ENCODE measurements at regions not wholly inside any gene's neighbourhood (a gene's known extent, or its start where the extent isn't known, plus 50 kb on each side); places are given as distances from the start of the nearest gene placed in this dataset.

DNA sequence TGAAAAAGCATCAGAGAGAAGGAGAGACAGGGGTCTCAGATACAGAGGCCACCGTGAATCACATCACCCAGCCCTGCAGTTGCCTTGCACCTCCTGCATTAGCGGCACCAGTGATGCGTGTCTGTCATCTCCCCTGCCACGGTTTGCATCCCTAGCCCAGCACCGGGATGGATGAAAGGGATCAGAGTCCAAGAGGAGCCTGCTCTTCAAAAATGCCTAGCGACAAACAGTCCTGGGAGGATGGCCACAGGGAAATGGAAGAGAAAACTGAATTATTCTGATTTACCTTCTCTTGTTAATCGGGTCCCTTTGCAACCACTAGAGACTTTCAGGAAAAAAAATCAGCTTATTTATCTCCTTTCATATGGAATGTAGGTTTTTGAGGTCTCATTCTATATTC is 495.6 kb upstream of the KIRREL3 start:
- H4K20me1 ChIP-seq (replicated peaks; ENCODE audit: insufficient read depth), result no peaks in the 10 kb centered on the region
- no peak overlapping the region for H3K27ac ChIP-seq (ENCODE audit: low read depth)
- H3K9me2 ChIP-seq (ENCODE audit: insufficient read depth), result 0 out of 2 replicates have a peak, but pooled peaks cover 5% of the 10 kb centered on the region
- no peaks in the 10 kb centered on the region for H3K36me3 ChIP-seq (ENCODE audit: insufficient read depth)
- H3K4me3 ChIP-seq, result no peak overlapping the region
- H3K4me2 ChIP-seq, result no peak overlapping the region
- Mint-ChIP-seq H3K4me3 (no peak overlapping the region), H3K9me3 (peaks cover 13% of the 10 kb centered on the region), H3K4me1 (peaks cover 3% of the 10 kb centered on the region; the same call in 1 of the 3 replicates), H3K27ac (no peak overlapping the region), H3K27me3 (ENCODE audit: insufficient read depth, low read depth, poor library complexity) (peaks cover 3% of the 10 kb centered on the region), H3K36me3 (ENCODE audit: low read depth) (peaks cover 5% of the 10 kb centered on the region; the same call in 2 of the 3 replicates)
- no peak for TF ChIP-seq ZNF114 (CRISPR knock-in tag; IDR thresholded peaks at IDR 0.05)
- no peak for TF ChIP-seq EZH2 (IDR thresholded peaks at IDR 0.05; ENCODE audit: low read depth, unreplicated experiment)
- TF ChIP-seq ZNF331 (CRISPR knock-in tag; IDR thresholded peaks at IDR 0.05; ENCODE audit: low read depth), result no peak
- TF ChIP-seq, protein P1, sequence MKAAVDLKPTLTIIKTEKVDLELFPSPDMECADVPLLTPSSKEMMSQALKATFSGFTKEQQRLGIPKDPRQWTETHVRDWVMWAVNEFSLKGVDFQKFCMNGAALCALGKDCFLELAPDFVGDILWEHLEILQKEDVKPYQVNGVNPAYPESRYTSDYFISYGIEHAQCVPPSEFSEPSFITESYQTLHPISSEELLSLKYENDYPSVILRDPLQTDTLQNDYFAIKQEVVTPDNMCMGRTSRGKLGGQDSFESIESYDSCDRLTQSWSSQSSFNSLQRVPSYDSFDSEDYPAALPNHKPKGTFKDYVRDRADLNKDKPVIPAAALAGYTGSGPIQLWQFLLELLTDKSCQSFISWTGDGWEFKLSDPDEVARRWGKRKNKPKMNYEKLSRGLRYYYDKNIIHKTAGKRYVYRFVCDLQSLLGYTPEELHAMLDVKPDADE (IDR thresholded peaks at IDR 0.05), result no peak
- TF ChIP-seq POLR2AphosphoS5 (IDR thresholded peaks at IDR 0.05; ENCODE audit: low read depth), result no peak
- no peak for TF ChIP-seq JUNB (IDR thresholded peaks at IDR 0.05; ENCODE audit: unreplicated experiment)
- TF ChIP-seq, protein P2, sequence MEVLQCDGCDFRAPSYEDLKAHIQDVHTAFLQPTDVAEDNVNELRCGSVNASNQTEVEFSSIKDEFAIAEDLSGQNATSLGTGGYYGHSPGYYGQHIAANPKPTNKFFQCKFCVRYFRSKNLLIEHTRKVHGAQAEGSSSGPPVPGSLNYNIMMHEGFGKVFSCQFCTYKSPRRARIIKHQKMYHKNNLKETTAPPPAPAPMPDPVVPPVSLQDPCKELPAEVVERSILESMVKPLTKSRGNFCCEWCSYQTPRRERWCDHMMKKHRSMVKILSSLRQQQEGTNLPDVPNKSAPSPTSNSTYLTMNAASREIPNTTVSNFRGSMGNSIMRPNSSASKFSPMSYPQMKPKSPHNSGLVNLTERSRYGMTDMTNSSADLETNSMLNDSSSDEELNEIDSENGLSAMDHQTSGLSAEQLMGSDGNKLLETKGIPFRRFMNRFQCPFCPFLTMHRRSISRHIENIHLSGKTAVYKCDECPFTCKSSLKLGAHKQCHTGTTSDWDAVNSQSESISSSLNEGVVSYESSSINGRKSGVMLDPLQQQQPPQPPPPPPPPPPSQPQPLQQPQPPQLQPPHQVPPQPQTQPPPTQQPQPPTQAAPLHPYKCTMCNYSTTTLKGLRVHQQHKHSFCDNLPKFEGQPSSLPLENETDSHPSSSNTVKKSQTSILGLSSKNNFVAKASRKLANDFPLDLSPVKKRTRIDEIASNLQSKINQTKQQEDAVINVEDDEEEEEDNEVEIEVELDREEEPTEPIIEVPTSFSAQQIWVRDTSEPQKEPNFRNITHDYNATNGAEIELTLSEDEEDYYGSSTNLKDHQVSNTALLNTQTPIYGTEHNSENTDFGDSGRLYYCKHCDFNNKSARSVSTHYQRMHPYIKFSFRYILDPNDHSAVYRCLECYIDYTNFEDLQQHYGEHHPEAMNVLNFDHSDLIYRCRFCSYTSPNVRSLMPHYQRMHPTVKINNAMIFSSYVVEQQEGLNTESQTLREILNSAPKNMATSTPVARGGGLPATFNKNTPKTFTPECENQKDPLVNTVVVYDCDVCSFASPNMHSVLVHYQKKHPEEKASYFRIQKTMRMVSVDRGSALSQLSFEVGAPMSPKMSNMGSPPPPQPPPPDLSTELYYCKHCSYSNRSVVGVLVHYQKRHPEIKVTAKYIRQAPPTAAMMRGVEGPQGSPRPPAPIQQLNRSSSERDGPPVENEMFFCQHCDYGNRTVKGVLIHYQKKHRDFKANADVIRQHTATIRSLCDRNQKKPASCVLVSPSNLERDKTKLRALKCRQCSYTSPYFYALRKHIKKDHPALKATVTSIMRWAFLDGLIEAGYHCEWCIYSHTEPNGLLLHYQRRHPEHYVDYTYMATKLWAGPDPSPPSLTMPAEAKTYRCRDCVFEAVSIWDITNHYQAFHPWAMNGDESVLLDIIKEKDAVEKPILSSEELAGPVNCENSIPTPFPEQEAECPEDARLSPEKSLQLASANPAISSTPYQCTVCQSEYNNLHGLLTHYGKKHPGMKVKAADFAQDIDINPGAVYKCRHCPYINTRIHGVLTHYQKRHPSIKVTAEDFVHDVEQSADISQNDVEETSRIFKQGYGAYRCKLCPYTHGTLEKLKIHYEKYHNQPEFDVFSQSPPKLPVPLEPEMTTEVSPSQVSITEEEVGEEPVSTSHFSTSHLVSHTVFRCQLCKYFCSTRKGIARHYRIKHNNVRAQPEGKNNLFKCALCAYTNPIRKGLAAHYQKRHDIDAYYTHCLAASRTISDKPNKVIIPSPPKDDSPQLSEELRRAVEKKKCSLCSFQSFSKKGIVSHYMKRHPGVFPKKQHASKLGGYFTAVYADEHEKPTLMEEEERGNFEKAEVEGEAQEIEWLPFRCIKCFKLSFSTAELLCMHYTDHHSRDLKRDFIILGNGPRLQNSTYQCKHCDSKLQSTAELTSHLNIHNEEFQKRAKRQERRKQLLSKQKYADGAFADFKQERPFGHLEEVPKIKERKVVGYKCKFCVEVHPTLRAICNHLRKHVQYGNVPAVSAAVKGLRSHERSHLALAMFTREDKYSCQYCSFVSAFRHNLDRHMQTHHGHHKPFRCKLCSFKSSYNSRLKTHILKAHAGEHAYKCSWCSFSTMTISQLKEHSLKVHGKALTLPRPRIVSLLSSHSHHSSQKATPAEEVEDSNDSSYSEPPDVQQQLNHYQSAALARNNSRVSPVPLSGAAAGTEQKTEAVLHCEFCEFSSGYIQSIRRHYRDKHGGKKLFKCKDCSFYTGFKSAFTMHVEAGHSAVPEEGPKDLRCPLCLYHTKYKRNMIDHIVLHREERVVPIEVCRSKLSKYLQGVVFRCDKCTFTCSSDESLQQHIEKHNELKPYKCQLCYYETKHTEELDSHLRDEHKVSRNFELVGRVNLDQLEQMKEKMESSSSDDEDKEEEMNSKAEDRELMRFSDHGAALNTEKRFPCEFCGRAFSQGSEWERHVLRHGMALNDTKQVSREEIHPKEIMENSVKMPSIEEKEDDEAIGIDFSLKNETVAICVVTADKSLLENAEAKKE (CRISPR knock-in tag; IDR thresholded peaks at IDR 0.05), result no peak
- TF ChIP-seq, protein P3, sequence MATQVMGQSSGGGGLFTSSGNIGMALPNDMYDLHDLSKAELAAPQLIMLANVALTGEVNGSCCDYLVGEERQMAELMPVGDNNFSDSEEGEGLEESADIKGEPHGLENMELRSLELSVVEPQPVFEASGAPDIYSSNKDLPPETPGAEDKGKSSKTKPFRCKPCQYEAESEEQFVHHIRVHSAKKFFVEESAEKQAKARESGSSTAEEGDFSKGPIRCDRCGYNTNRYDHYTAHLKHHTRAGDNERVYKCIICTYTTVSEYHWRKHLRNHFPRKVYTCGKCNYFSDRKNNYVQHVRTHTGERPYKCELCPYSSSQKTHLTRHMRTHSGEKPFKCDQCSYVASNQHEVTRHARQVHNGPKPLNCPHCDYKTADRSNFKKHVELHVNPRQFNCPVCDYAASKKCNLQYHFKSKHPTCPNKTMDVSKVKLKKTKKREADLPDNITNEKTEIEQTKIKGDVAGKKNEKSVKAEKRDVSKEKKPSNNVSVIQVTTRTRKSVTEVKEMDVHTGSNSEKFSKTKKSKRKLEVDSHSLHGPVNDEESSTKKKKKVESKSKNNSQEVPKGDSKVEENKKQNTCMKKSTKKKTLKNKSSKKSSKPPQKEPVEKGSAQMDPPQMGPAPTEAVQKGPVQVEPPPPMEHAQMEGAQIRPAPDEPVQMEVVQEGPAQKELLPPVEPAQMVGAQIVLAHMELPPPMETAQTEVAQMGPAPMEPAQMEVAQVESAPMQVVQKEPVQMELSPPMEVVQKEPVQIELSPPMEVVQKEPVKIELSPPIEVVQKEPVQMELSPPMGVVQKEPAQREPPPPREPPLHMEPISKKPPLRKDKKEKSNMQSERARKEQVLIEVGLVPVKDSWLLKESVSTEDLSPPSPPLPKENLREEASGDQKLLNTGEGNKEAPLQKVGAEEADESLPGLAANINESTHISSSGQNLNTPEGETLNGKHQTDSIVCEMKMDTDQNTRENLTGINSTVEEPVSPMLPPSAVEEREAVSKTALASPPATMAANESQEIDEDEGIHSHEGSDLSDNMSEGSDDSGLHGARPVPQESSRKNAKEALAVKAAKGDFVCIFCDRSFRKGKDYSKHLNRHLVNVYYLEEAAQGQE (IDR thresholded peaks at IDR 0.05; ENCODE audit: unreplicated experiment), result no peak
- no peak for TF ChIP-seq NANOG (IDR thresholded peaks at IDR 0.05; ENCODE audit: borderline replicate concordance)
- TF ChIP-seq, protein P4, sequence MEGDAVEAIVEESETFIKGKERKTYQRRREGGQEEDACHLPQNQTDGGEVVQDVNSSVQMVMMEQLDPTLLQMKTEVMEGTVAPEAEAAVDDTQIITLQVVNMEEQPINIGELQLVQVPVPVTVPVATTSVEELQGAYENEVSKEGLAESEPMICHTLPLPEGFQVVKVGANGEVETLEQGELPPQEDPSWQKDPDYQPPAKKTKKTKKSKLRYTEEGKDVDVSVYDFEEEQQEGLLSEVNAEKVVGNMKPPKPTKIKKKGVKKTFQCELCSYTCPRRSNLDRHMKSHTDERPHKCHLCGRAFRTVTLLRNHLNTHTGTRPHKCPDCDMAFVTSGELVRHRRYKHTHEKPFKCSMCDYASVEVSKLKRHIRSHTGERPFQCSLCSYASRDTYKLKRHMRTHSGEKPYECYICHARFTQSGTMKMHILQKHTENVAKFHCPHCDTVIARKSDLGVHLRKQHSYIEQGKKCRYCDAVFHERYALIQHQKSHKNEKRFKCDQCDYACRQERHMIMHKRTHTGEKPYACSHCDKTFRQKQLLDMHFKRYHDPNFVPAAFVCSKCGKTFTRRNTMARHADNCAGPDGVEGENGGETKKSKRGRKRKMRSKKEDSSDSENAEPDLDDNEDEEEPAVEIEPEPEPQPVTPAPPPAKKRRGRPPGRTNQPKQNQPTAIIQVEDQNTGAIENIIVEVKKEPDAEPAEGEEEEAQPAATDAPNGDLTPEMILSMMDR (conservative IDR thresholded peaks at IDR 0.05; ENCODE audit: low read depth in 2 of 2), result no peak
- no peak for TF ChIP-seq EZH2phosphoT487 (IDR thresholded peaks at IDR 0.05; ENCODE audit: unreplicated experiment)
- no peak for TF ChIP-seq STAT1 (IDR thresholded peaks at IDR 0.05; ENCODE audit: unreplicated experiment)
- no peak for TF ChIP-seq CREB1 (CRISPR knock-in tag; IDR thresholded peaks at IDR 0.05; ENCODE audit: low read depth)
- DNase-seq (ENCODE audit: low spot score), result no peak
- no peaks in the 10 kb centered on the region for H3K27me3 ChIP-seq (ENCODE audit: insufficient read depth)
- no peaks in the 10 kb centered on the region for H3K79me2 ChIP-seq (replicated peaks; ENCODE audit: insufficient read depth)
- ATAC-seq, result no peak
- no peak overlapping the region for H2AFZ ChIP-seq
- H3F3A ChIP-seq (replicated peaks; ENCODE audit: low read depth), result no peaks in the 10 kb centered on the region
- no peaks in the 10 kb centered on the region for H3K4me1 ChIP-seq (ENCODE audit: insufficient read depth)

All from GM23338 (cell line).